ENCODE measurements at regions not wholly inside any gene's neighbourhood (a gene's known extent, or its start where the extent isn't known, plus 50 kb on each side); places are given as distances from the start of the nearest gene placed in this dataset.

DNA sequence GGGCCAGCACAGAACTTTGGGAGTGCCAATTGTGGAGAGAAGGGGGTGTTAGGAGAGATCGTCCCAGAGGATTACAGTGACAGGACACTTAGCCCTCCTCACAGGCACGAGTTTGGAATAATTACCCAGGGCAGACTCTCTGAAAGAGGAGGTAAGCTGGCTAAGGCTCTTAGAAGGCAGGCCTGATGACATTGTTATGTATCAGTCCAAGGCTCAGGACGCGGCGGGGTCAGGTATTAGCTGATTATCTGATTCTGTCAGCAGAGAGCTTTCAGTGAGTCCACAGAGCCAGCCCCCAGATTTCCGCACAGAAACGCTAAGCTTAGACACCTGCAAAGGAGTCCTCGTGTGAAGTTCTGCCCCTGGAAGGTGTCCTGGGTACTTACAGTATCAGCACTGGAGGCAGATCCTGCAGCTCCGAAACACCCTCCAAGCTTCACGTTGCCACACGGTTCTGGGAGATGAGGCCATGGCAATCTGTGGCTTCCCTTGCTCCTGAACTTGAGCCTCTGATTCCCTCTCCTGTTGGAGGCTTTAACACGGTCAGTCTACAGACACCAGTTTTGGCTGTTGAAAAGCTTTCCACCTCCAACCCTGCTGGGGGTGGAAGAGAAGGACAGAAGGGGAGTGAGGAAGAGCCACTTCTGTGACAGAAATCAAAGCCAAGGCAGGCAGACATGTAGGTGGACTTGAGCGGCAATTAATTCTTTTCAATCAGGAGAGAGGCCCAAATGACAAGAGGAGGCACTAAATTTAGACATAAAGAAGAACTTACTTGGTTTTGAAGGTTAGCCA, 123.6 kb upstream of the CADM1 start:
- TF ChIP-seq EZH2 (IDR thresholded peaks at IDR 0.05) (no peak), CTCF (IDR thresholded peaks at IDR 0.05) (no peak)
